Osteoblast (primary cell): ENCODE measurements at regions not wholly inside any gene's neighbourhood (a gene's known extent, or its start where the extent isn't known, plus 50 kb on each side); places are given as distances from the start of the nearest gene placed in this dataset.

Source experiments
- DNase-seq: peaks from one replicate; pipeline ENCODE4 v3.0.0; 2011; ENCODE audit warnings: low spot score, mixed read lengths; ENCODE audit not compliant: insufficient read length; ENCODE audit errors: missing footprints
- H2AFZ ChIP-seq: 2 replicates; pipeline ENCODE4 v1.6.0; 2011; ENCODE audit warnings: mild to moderate bottlenecking, low read length
- H3K27ac ChIP-seq: 2 replicates; pipeline ENCODE4 v1.5.1; 2011; ENCODE audit warnings: mild to moderate bottlenecking, low read depth, low read length, moderate library complexity
- H3K27me3 ChIP-seq: 2 replicates; pipeline ENCODE4 v1.6.0; 2012; ENCODE audit warnings: mild to moderate bottlenecking, control low read depth, inconsistent platforms, low read length, moderate library complexity; ENCODE audit not compliant: insufficient read depth
- H3K36me3 ChIP-seq: 2 replicates; pipeline ENCODE4 v1.5.1; 2011; ENCODE audit warnings: mild to moderate bottlenecking, low read length, control low read depth, moderate library complexity; ENCODE audit not compliant: insufficient read depth
- H3K4me1 ChIP-seq: 2 replicates; pipeline ENCODE4 v1.5.1; 2011; ENCODE audit warnings: mild to moderate bottlenecking, low read length, control low read depth, moderate library complexity; ENCODE audit not compliant: insufficient read depth
- H3K4me2 ChIP-seq: 2 replicates; pipeline ENCODE4 v1.6.0; 2011; ENCODE audit warnings: mild to moderate bottlenecking, low read length; ENCODE audit not compliant: insufficient read depth
- H3K4me3 ChIP-seq: fragments of 200-600 bp; sonication (generic); 3 replicates; pipeline ENCODE4 v1.5.1; 2012; ENCODE audit warnings: mild to moderate bottlenecking, low read length, inconsistent platforms; ENCODE audit not compliant: insufficient read depth
- H3K79me2 ChIP-seq: 2 replicates; pipeline ENCODE4 v1.6.0; 2012; ENCODE audit warnings: mild to moderate bottlenecking, low read length, control low read depth, inconsistent platforms; ENCODE audit not compliant: insufficient read depth
- H3K9me3 ChIP-seq: 2 replicates; pipeline ENCODE4 v1.5.1; 2011; ENCODE audit warnings: low read depth, low read length, control low read depth
- H4K20me1 ChIP-seq: 2 replicates; pipeline ENCODE4 v1.6.0; 2012; ENCODE audit warnings: mild to moderate bottlenecking, low read length, control low read depth; ENCODE audit not compliant: insufficient read depth
- TF ChIP-seq, protein P1 (sequence below): IDR thresholded peaks from 2 replicates; pipeline ENCODE4 v1.5.1; 2011; ENCODE audit warnings: mild to moderate bottlenecking, low read depth, low read length, moderate library complexity; ENCODE audit errors: extremely low read depth

- peak overlapping the region; percentile 34 for H3K4me2 ChIP-seq
- H3K27ac ChIP-seq: peak overlapping the region; percentile 52
- H4K20me1 ChIP-seq: no peaks in the 10 kb centered on the region
- H3K27me3 ChIP-seq: no peaks in the 10 kb centered on the region
- no peaks in the 10 kb centered on the region for H3K36me3 ChIP-seq
- TF ChIP-seq, protein P1, sequence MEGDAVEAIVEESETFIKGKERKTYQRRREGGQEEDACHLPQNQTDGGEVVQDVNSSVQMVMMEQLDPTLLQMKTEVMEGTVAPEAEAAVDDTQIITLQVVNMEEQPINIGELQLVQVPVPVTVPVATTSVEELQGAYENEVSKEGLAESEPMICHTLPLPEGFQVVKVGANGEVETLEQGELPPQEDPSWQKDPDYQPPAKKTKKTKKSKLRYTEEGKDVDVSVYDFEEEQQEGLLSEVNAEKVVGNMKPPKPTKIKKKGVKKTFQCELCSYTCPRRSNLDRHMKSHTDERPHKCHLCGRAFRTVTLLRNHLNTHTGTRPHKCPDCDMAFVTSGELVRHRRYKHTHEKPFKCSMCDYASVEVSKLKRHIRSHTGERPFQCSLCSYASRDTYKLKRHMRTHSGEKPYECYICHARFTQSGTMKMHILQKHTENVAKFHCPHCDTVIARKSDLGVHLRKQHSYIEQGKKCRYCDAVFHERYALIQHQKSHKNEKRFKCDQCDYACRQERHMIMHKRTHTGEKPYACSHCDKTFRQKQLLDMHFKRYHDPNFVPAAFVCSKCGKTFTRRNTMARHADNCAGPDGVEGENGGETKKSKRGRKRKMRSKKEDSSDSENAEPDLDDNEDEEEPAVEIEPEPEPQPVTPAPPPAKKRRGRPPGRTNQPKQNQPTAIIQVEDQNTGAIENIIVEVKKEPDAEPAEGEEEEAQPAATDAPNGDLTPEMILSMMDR: no peak
- H2AFZ ChIP-seq: peak overlapping the region; percentile 73
- no peaks in the 10 kb centered on the region for H3K79me2 ChIP-seq
- H3K4me1 ChIP-seq: peaks cover 45% of the 10 kb centered on the region
- no peak for DNase-seq
- H3K4me3 ChIP-seq: no peak overlapping the region
- no peaks in the 10 kb centered on the region for H3K9me3 ChIP-seq
Observed at GRCh38 chr5:74949976-74950375, 83.8 kb upstream of the FAM169A start.

GRCh38 chr5:74948031-74948546, 81.9 kb upstream of the FAM169A start:
- no peak for DNase-seq
- Histone ChIP-seq H4K20me1 (no peaks in the 10 kb centered on the region), H3K27ac (no peak overlapping the region), H3K9me3 (no peaks in the 10 kb centered on the region), H3K4me2 (no peak overlapping the region), H3K79me2 (no peaks in the 10 kb centered on the region), H3K36me3 (no peaks in the 10 kb centered on the region), H3K4me3 (no peak overlapping the region), H3K27me3 (no peaks in the 10 kb centered on the region), H2AFZ (no peak overlapping the region), H3K4me1 (peaks cover 30% of the 10 kb centered on the region)
- TF ChIP-seq, protein P1: no peak

- no peak overlapping the region for H3K4me3 ChIP-seq
- no peaks in the 10 kb centered on the region for H3K36me3 ChIP-seq
- no peaks in the 10 kb centered on the region for H3K79me2 ChIP-seq
- TF ChIP-seq, protein P1: no peak
- H3K4me2 ChIP-seq: no peak overlapping the region
- H3K4me1 ChIP-seq: peaks cover 30% of the 10 kb centered on the region
- H2AFZ ChIP-seq: no peak overlapping the region
- no peak overlapping the region for H3K27ac ChIP-seq
- DNase-seq: no peak
- H3K9me3 ChIP-seq: no peaks in the 10 kb centered on the region
- H3K27me3 ChIP-seq: peaks cover 7% of the 10 kb centered on the region
- no peaks in the 10 kb centered on the region for H4K20me1 ChIP-seq
Observed at GRCh38 chr5:74946471-74946870, 80.3 kb upstream of the FAM169A start.

DNA sequence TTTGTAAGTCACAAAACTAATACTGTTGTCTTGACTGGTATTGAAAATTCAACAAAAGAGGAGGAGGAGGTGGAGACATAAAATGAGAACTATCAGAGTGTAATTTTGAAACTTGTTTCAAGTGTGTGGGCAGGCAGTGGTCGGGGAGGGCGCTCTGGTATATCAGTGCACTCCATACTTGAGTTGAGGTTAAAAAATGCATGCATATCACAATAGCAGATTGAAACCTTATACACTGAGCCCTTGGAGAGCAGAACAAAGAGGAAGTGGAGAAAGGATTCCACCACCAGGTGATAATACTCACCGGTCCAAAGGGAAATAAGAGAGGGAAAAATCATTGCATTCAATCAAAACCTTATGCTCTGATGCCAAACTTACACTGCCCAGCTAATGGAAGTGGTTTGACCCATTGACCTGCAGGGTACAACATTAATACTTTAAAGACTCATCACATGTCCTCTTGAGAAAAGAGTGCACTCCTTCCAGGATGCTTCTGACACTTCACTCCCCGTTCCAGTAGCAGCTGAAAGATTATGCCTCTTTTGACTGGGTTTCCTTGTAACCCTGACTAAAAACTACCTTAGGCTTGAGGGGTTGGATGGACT, 79.5 kb upstream of the FAM169A start:
- DNase-seq: no peak

More for the DNA sequence above, 79.5 kb upstream of the FAM169A start:
- no peaks in the 10 kb centered on the region for H3K36me3 ChIP-seq
- no peaks in the 10 kb centered on the region for H3K79me2 ChIP-seq
- H4K20me1 ChIP-seq: no peaks in the 10 kb centered on the region
- no peak overlapping the region for H2AFZ ChIP-seq
- no peak overlapping the region for H3K4me3 ChIP-seq
- H3K27ac ChIP-seq: no peak overlapping the region
- H3K9me3 ChIP-seq: no peaks in the 10 kb centered on the region
- TF ChIP-seq, protein P1: no peak
- H3K4me1 ChIP-seq: peaks cover 24% of the 10 kb centered on the region
- H3K4me2 ChIP-seq: no peak overlapping the region
- peaks cover 7% of the 10 kb centered on the region for H3K27me3 ChIP-seq
